ENCODE measurements at regions not wholly inside any gene's neighbourhood (a gene's known extent, or its start where the extent isn't known, plus 50 kb on each side); places are given as distances from the start of the nearest gene placed in this dataset.

GRCh38 chrX:30967516-30967915 is 78.5 kb upstream of the TAB3 start:
- TF ChIP-seq CTCF (IDR thresholded peaks at IDR 0.05) (no peak), POLR2AphosphoS5 (IDR thresholded peaks at IDR 0.05) (no peak), POLR2A (IDR thresholded peaks at IDR 0.05) (no peak)
